ENCODE measurements at regions not wholly inside any gene's neighbourhood (a gene's known extent, or its start where the extent isn't known, plus 50 kb on each side); places are given as distances from the start of the nearest gene placed in this dataset.

DNA sequence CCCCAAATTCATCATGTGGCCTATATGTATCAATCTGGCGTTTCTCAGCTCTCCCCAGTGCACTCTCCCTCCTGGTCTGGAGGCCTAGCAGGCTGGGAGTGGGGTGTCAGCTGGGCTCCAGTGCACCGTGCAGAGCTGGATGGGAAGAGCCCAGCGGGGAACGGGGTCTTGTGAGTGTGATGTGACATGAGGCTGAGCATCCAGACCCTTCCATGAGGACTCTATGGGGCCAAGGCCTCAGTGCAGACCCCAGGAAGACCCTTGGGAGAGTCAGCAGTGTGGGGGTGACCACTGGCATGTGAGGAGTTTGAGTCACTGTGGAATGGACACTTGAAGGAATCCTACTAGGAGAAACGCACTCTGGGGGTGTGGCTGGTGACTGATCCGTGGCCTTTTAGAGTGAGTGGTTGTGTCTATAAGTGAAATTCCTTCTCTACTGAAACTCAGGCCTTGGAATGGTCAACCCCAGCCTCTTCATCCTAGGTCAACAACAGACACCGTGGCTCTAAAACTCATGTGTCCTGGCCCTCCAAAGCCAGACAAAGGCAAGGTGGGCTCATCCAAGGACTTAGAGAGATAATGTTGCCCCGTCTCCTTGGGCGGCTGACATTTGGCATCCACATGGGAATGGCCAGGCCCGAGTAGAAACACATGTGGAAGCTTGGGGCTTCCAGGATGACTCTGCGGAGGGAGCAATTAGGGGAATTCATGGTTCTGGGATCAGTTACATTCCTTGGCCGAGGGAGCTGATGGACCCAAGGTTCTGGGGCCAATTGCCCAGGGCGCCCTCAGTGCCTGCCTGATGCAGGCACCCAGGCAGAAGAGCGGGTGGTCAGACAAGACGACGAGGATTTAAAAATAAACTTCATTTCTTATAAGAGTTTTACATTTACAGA lies 156.0 kb upstream of the TWIST2 start:
- TF ChIP-seq, protein P1, sequence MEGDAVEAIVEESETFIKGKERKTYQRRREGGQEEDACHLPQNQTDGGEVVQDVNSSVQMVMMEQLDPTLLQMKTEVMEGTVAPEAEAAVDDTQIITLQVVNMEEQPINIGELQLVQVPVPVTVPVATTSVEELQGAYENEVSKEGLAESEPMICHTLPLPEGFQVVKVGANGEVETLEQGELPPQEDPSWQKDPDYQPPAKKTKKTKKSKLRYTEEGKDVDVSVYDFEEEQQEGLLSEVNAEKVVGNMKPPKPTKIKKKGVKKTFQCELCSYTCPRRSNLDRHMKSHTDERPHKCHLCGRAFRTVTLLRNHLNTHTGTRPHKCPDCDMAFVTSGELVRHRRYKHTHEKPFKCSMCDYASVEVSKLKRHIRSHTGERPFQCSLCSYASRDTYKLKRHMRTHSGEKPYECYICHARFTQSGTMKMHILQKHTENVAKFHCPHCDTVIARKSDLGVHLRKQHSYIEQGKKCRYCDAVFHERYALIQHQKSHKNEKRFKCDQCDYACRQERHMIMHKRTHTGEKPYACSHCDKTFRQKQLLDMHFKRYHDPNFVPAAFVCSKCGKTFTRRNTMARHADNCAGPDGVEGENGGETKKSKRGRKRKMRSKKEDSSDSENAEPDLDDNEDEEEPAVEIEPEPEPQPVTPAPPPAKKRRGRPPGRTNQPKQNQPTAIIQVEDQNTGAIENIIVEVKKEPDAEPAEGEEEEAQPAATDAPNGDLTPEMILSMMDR (conservative IDR thresholded peaks at IDR 0.05; ENCODE audit: low read length) = no peak
- peak; percentile 81 for DNase-seq (ENCODE audit: low read depth)
- H3K4me3 ChIP-seq (ENCODE audit: low read length) = no peak overlapping the region

DNA sequence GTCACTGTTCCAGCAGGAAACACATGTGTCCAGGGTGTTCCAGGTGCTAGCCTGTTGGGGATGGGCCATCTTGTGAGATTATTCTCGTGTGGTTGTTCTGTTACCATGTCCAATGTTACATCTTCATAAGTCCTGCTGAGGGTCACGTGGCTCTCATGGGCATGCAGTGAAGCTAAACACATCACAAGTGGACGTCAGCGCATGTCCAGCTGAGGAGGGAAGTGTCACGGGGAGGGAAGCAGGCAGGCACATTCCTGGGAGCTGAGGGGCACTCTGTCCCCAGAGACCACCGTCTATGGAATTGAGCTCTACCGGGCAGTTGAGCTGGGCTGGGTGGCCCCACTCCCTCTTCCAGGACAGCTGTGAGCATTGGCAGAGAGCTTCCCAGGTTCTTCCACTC lies 155.3 kb upstream of the TWIST2 start:
- no peak overlapping the region for H3K4me3 ChIP-seq (ENCODE audit: low read length)
- DNase-seq (ENCODE audit: low read depth) = no peak
- TF ChIP-seq, protein P1 (conservative IDR thresholded peaks at IDR 0.05; ENCODE audit: low read length) = no peak

DNA sequence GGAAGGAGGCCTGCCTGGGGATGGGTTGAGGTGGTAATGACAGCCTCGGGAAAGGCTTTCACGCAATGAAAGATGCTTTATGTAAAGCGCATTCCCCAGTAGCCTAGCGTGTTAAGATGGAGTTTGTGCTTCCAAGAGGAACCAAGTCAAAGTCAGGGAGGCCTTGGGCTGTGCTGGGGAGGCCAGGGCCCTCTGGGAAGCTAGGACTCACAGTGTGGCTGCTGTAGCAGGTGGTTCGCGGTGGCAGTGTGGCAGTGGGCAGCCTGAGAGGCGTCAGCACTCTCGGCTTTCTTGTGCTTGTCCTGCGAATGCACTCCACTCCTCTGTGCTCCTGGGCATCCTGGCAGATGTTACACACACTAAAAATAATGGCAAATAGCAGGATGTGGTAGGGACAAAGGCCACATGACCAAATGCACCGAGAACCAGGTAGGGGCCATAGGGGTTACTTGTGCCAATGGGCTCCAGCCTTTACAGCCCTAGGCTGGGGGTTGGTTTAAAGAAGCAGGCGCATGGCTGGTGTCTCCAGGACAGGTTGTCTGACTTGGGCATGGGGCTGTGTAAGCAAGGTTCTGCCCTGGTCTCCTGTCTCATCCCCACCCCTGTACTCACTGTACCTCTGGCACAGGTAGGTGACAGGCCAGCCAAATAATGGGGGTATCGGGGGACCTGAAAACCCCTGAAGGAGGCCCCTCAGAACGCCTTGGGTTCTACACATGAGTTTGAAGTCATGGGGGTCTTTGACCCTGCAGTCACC lies 154.4 kb upstream of the TWIST2 start:
- no peak for DNase-seq (ENCODE audit: low read depth)
- TF ChIP-seq, protein P1 (conservative IDR thresholded peaks at IDR 0.05; ENCODE audit: low read length) = no peak
- no peak overlapping the region for H3K4me3 ChIP-seq (ENCODE audit: low read length)

DNA sequence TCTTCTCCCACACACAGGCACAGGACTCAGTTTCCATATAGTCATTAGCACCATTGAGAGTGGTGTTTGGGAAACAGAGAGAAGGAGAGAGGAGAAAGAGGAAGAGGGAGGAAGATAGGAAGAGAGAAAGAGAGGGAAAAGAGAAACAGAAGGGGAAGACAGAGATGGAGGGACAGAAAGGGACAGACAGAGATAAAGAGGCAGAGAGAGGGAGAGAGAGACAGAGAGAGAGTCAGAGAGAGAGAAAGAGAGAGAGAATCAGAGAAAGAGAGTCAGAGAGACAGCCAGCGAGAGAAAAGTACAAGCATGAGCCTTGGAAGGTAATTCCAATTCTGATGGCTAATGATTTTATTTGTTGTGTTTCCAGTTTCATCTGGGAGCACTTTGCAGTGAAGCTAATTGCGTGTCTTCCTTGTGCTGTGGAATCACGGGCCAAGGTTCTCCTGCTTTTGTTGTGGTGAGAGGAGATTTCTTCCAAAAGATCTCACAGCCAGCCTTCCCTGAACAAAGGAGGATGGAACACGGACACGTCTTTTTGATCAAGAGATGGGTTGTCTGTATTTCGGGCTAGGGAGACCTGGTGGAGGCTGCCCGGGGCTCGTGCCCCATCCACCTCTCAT lies 153.6 kb upstream of the TWIST2 start:
- peak; percentile 60 for DNase-seq (ENCODE audit: low read depth)
- no peak overlapping the region for H3K4me3 ChIP-seq (ENCODE audit: low read length)
- TF ChIP-seq, protein P1 (conservative IDR thresholded peaks at IDR 0.05; ENCODE audit: low read length) = no peak

DNA sequence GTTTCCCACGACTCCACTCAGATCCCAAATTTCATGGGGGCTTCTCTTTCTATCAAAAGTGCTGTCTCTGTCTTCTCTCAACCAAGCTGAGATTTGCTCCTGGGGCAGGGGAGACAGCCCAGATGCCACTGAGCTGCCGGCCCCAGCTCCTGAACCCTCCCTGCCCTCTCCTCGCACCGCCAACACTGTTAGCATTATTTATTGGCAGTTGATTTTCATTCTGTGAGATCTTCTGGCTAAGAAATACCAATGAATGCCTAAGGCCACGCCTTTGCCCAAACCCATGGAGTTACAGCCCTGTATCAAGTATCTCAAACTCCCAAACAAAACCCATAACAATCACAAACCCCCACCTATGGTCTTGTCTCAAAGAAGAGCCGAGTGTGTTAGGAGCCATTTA lies 153.0 kb upstream of the TWIST2 start:
- TF ChIP-seq, protein P1 (conservative IDR thresholded peaks at IDR 0.05; ENCODE audit: low read length) = no peak
- no peak for DNase-seq (ENCODE audit: low read depth)
- no peak overlapping the region for H3K4me3 ChIP-seq (ENCODE audit: low read length)

DNA sequence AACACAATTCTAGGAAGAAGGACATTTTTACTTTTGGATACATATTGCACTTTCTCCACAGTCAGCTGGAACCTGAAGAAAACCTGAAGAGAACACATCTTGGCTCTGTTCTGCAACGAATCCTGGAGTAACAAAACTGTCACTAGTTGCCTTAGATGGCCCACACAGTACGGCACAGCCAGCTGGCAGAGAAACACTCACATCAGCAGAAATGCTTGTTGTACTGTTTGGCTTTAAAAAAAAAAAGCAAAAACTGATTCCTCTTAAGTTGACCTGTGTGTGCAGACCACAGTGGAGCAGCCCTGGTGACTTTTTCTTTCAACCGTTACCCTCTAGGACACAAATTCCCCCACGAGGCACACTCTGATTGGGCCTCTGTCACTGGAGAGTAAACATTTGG lies 152.3 kb upstream of the TWIST2 start:
- no peak overlapping the region for H3K4me3 ChIP-seq (ENCODE audit: low read length)
- DNase-seq (ENCODE audit: low read depth) = no peak
- TF ChIP-seq, protein P1 (conservative IDR thresholded peaks at IDR 0.05; ENCODE audit: low read length) = no peak

All from AG10803 (cell line).